A549 (cell line): ENCODE measurements at regions not wholly inside any gene's neighbourhood (a gene's known extent, or its start where the extent isn't known, plus 50 kb on each side); places are given as distances from the start of the nearest gene placed in this dataset.

Experiments used
- ATAC-seq, 2 experiments: fragments of 200-7000 bp in 1 of 2; fragments of >200 bp in 1 of 2; cut with Nextera tagmentation in 1 of 2; cut with Tn5 transposase in 1 of 2; 3 replicates each; pipeline versions ENCODE4 v1.8.0 to v1.9.1; 2018 to 2020; ENCODE audit warnings: mild to moderate bottlenecking in 1 of 2, moderate library complexity in 1 of 2
- CTCF ChIA-PET: fragments of 300-600 bp; sonication (Branson Sonifier 250); formaldehyde crosslinking; extraction: SDS; loops from one replicate; lab custom pipeline; 2021; ENCODE audit warnings: antibody characterized with exemption, inconsistent platforms; lab: Yijun Ruan, JAX
- POLR2A ChIA-PET: fragments of 350-600 bp; formaldehyde crosslinking; extraction: SDS; loops from one replicate; lab custom pipeline; 2021; ENCODE audit warnings: antibody characterized with exemption, inconsistent platforms; lab: Yijun Ruan, JAX
- DNase-seq, 2 experiments: peaks; one replicate each; pipeline versions ENCODE4 v3.0.0 to v3.0.0-alpha.2; 2011 to 2016; ENCODE audit warnings: low read depth in 1 of 2, low spot score in 1 of 2
- FAIRE-seq: peaks from 2 replicates; lab custom pipeline; 2011; peaks lifted over from hg19 to GRCh38; lab: Jason Lieb, UNC
- H3K27ac ChIP-seq, 2 experiments: fragments of >200 bp; sonication (Bioruptor Twin); formaldehyde crosslinking; 3 replicates each; pipeline ENCODE4 v1.5.1; 2016 to 2017
- H3K4me1 ChIP-seq: fragments of >200 bp; sonication (Bioruptor Twin); formaldehyde crosslinking; 3 replicates; pipeline ENCODE4 v1.6.1; 2016
- H3K4me2 ChIP-seq: fragments of >200 bp; sonication (Bioruptor Twin); formaldehyde crosslinking; 3 replicates; pipeline ENCODE4 v1.6.1; 2016
- H3K4me3 ChIP-seq: fragments of >200 bp; sonication (Bioruptor Twin); formaldehyde crosslinking; 3 replicates; pipeline ENCODE4 v1.5.1; 2016
- H3K9me3 ChIP-seq: fragments of >200 bp; sonication (Bioruptor Twin); formaldehyde crosslinking; 3 replicates; pipeline ENCODE4 v1.6.1; 2016
- ATOH8 ChIP-seq: fragments of 250-450 bp; sonication (Bioruptor Pico); IDR thresholded peaks from 2 replicates; pipeline ENCODE4 v1.5.0; 2020; ENCODE audit warnings: low read depth, mild to moderate bottlenecking, moderate library complexity
- BCL3 ChIP-seq: fragments of >200 bp; sonication (Bioruptor Twin); formaldehyde crosslinking; IDR thresholded peaks from 3 replicates; pipeline ENCODE4 v1.6.1; 2016
- CBX8 ChIP-seq: fragments of 200-600 bp; sonication (generic); IDR thresholded peaks from 2 replicates; pipeline ENCODE4 v1.6.1; 2016
- CHD2 ChIP-seq: fragments of 150-350 bp; IDR thresholded peaks from 2 replicates; pipeline ENCODE4 v1.6.1; 2014; ENCODE audit warnings: low read length; ENCODE audit not compliant: partially characterized antibody
- EHF ChIP-seq: fragments of 250-450 bp; sonication (Bioruptor Pico); IDR thresholded peaks from 2 replicates; pipeline ENCODE4 v1.5.0; 2020; ENCODE audit warnings: mild to moderate bottlenecking
- EHMT2 ChIP-seq: fragments of 200-600 bp; sonication (generic); IDR thresholded peaks from 2 replicates; pipeline ENCODE4 v1.6.1; 2016; ENCODE audit warnings: antibody characterized with exemption, low read depth, mild to moderate bottlenecking, moderate library complexity
- ELK1 ChIP-seq: fragments of 150-350 bp; IDR thresholded peaks from 2 replicates; pipeline ENCODE4 v1.6.1; 2014; ENCODE audit warnings: low read depth, mild to moderate bottlenecking, low read length
- EP300 ChIP-seq, 2 experiments: fragments of >200 bp; sonication (Bioruptor Twin); formaldehyde crosslinking; IDR thresholded peaks; 2 replicates in 1 of 2; 3 replicates in 1 of 2; pipeline ENCODE4 v1.6.1; 2016 to 2017
- ESRRA ChIP-seq: fragments of 150-350 bp; IDR thresholded peaks from 2 replicates; pipeline ENCODE4 v1.6.1; 2014; ENCODE audit warnings: mild to moderate bottlenecking, low read length, borderline replicate concordance
- HES2 ChIP-seq: fragments of >200 bp; sonication (Bioruptor Twin); formaldehyde crosslinking; IDR thresholded peaks from 2 replicates; pipeline ENCODE4 v1.6.1; 2016
- HEYL ChIP-seq: fragments of 250-450 bp; sonication (Bioruptor Pico); IDR thresholded peaks from 2 replicates; pipeline ENCODE4 v1.8.0; 2021; ENCODE audit warnings: mild to moderate bottlenecking, moderate library complexity
- HMGXB4 ChIP-seq: fragments of 250-450 bp; sonication (Bioruptor Pico); IDR thresholded peaks from 2 replicates; pipeline ENCODE4 v1.5.0; 2021; ENCODE audit warnings: mild to moderate bottlenecking, moderate library complexity, borderline replicate concordance
- HOXA7 ChIP-seq: fragments of 250-450 bp; sonication (Bioruptor Pico); IDR thresholded peaks from 2 replicates; pipeline ENCODE4 v1.5.0; 2020; ENCODE audit warnings: mild to moderate bottlenecking, moderate library complexity
- JUNB ChIP-seq: fragments of >200 bp; sonication (Bioruptor Twin); formaldehyde crosslinking; IDR thresholded peaks from 2 replicates; pipeline ENCODE4 v1.6.1; 2016
- KDM5A ChIP-seq: fragments of 200-600 bp; sonication (generic); IDR thresholded peaks from 2 replicates; pipeline ENCODE4 v1.6.1; 2016; ENCODE audit warnings: antibody characterized with exemption, mild to moderate bottlenecking
- MAFK ChIP-seq: fragments of 450-650 bp; IDR thresholded peaks from 2 replicates; pipeline ENCODE4 v1.6.1; 2014; ENCODE audit not compliant: partially characterized antibody
- NFE2L2 ChIP-seq: fragments of 150-350 bp; conservative IDR thresholded peaks from 2 replicates; pipeline ENCODE4 v1.6.1; 2014; ENCODE audit warnings: low read length
- NPAS2 ChIP-seq: fragments of 250-450 bp; sonication (Bioruptor Pico); IDR thresholded peaks from 2 replicates; pipeline ENCODE4 v1.8.0; 2022; ENCODE audit warnings: mild to moderate bottlenecking, moderate library complexity, borderline replicate concordance
- PHF8 ChIP-seq: fragments of 200-600 bp; sonication (generic); IDR thresholded peaks from 2 replicates; pipeline ENCODE4 v1.6.1; 2016; ENCODE audit warnings: low read depth, mild to moderate bottlenecking, antibody characterized with exemption, moderate library complexity, borderline replicate concordance
- POLR2AphosphoS2 ChIP-seq: conservative IDR thresholded peaks from 2 replicates; pipeline ENCODE4 v1.6.1; 2012; ENCODE audit warnings: low read length, improper control_type of control experiment, inconsistent platforms
- RAD21 ChIP-seq, 2 experiments: fragments of >200 bp in 1 of 2; sonication (Bioruptor Twin) in 1 of 2; formaldehyde crosslinking in 1 of 2; IDR thresholded peaks in 1 of 2; conservative IDR thresholded peaks in 1 of 2; 2 replicates in 1 of 2; 3 replicates in 1 of 2; pipeline ENCODE4 v1.6.1; 2012 to 2018; ENCODE audit warnings: inconsistent platforms in 1 of 2
- RNF2 ChIP-seq: fragments of 200-600 bp; sonication (generic); IDR thresholded peaks from 2 replicates; pipeline ENCODE4 v1.6.1; 2016; ENCODE audit warnings: low read depth, mild to moderate bottlenecking, antibody characterized with exemption, moderate library complexity, borderline replicate concordance
- SMC3 ChIP-seq: fragments of >200 bp; sonication (Bioruptor Twin); formaldehyde crosslinking; IDR thresholded peaks from 3 replicates; pipeline ENCODE4 v1.6.1; 2018; ENCODE audit warnings: inconsistent platforms
- SREBF2 ChIP-seq: fragments of 450-650 bp; IDR thresholded peaks from 2 replicates; pipeline ENCODE4 v1.6.1; 2014; ENCODE audit warnings: mild to moderate bottlenecking, moderate library complexity
- TFCP2L1 ChIP-seq: fragments of 250-450 bp; sonication (Bioruptor Pico); IDR thresholded peaks from 2 replicates; pipeline ENCODE4 v1.5.0; 2021; ENCODE audit warnings: mild to moderate bottlenecking
- TP53 ChIP-seq: fragments of 250-450 bp; sonication (Bioruptor Pico); IDR thresholded peaks from 2 replicates; pipeline ENCODE4 v1.5.0; 2021; ENCODE audit warnings: mild to moderate bottlenecking, moderate library complexity
- USF2 ChIP-seq: fragments of 450-650 bp; IDR thresholded peaks from 2 replicates; pipeline ENCODE4 v1.6.1; 2014; ENCODE audit warnings: antibody characterized with exemption
- ZFP36 ChIP-seq: fragments of 450-650 bp; IDR thresholded peaks from 2 replicates; pipeline ENCODE4 v1.6.1; 2014; ENCODE audit warnings: borderline replicate concordance; ENCODE audit not compliant: partially characterized antibody
- WGBS: methylation state at CpG from one replicate; pipeline ENCODE4 v1.1.6; 2017; ENCODE audit errors: missing lambda C conversion rate; 5-methylcytosine and 5-hydroxymethylcytosine counted together

- no peak for FAIRE-seq
- CTCF ChIA-PET: no interaction called here
- no peaks in the 10 kb centered on the region for H3K9me3 ChIP-seq
- H3K4me1 ChIP-seq: no peaks in the 10 kb centered on the region
- H3K27ac ChIP-seq: no peak overlapping the region
- no peak overlapping the region for H3K4me3 ChIP-seq
- POLR2A ChIA-PET: no interaction called here
- TF ChIP-seq NFE2L2: no peak
- no peak for TF ChIP-seq ELK1
- no peak for TF ChIP-seq HEYL (CRISPR knock-in tag)
- no peak for TF ChIP-seq HMGXB4 (CRISPR knock-in tag)
- no peak for TF ChIP-seq CBX8
- no peak for TF ChIP-seq PHF8
- no peak for TF ChIP-seq EP300 (IDR thresholded peaks at IDR 0.05)
- no peak for TF ChIP-seq HOXA7 (CRISPR knock-in tag)
- TF ChIP-seq EHMT2: no peak
- TF ChIP-seq ESRRA: no peak
- TF ChIP-seq POLR2AphosphoS2: no peak
- TF ChIP-seq KDM5A: no peak
- TF ChIP-seq RNF2: no peak
- no peak for TF ChIP-seq HES2
- TF ChIP-seq SREBF2: no peak
- TF ChIP-seq, all 56 proteins: peak for 0
- no peak for DNase-seq
- no peak overlapping the region for H3K4me2 ChIP-seq
- no peak for ATAC-seq
Observed at GRCh38 chr1:182215764-182216163, 154.3 kb upstream of the ZNF648 start.

- no peak overlapping the region for H3K27ac ChIP-seq
- TF ChIP-seq ATOH8 (CRISPR knock-in tag): no peak
- no peak for TF ChIP-seq POLR2AphosphoS2
- no peak for TF ChIP-seq SMC3
- no peak for TF ChIP-seq CHD2
- TF ChIP-seq ELK1: no peak
- TF ChIP-seq MAFK: no peak
- no peak for TF ChIP-seq TP53
- no peak for TF ChIP-seq NPAS2 (CRISPR knock-in tag)
- no peak for TF ChIP-seq NFE2L2
- no peak for TF ChIP-seq RAD21 (conservative IDR thresholded peaks at IDR 0.05 in 1 of 2, IDR thresholded peaks at IDR 0.05 in 1 of 2)
- no peak for TF ChIP-seq TFCP2L1
- TF ChIP-seq EHF (CRISPR knock-in tag): no peak
- TF ChIP-seq USF2: no peak
- no peak for TF ChIP-seq BCL3
- TF ChIP-seq JUNB: no peak
- no peak for TF ChIP-seq ZFP36
- FAIRE-seq: no peak
- H3K4me3 ChIP-seq: no peak overlapping the region
- 58% methylated on average over 1 of the region's 1 CpG for WGBS
- ATAC-seq: no peak
- no peak for DNase-seq
- H3K4me2 ChIP-seq: no peak overlapping the region
- POLR2A ChIA-PET: no interaction called here
- CTCF ChIA-PET: no interaction called here
- no peaks in the 10 kb centered on the region for H3K9me3 ChIP-seq
- H3K4me1 ChIP-seq: no peaks in the 10 kb centered on the region
Observed at GRCh38 chr1:182213163-182213562, 151.7 kb upstream of the ZNF648 start.
